Immature natural killer cell (primary cell): ENCODE measurements at regions not wholly inside any gene's neighbourhood (a gene's known extent, or its start where the extent isn't known, plus 50 kb on each side); places are given as distances from the start of the nearest gene placed in this dataset.
A peak's percentile ranks its signal among the peaks of the same experiment; 100 is the strongest.

ENCODE experiments used
- DNase-seq, 3 donors: peaks; one replicate each; pipeline ENCODE4 v3.0.0; 2022; ENCODE audit warnings: mixed read lengths in 1 of 3
- H3K27ac Mint-ChIP-seq, 6 donors: one replicate each; pipeline ENCODE4 v1.8.0; 2020; ENCODE audit warnings: mixed read lengths in 6 of 6, mild to moderate bottlenecking in 5 of 6, inconsistent platforms in 4 of 6, moderate library complexity in 3 of 6
- H3K27me3 Mint-ChIP-seq, 3 donors: one replicate each; pipeline ENCODE4 v1.8.0; 2020 to 2021; ENCODE audit warnings: low read depth in 3 of 3, mild to moderate bottlenecking in 3 of 3, mixed read lengths in 3 of 3, moderate library complexity in 3 of 3, inconsistent platforms in 1 of 3
- H3K36me3 Mint-ChIP-seq, 3 donors: one replicate each; pipeline ENCODE4 v1.8.0; 2020; ENCODE audit warnings: mixed read lengths in 3 of 3, inconsistent platforms in 2 of 3, mild to moderate bottlenecking in 2 of 3
- H3K4me1 Mint-ChIP-seq, 2 donors: one replicate each; pipeline ENCODE4 v1.8.0; 2020; ENCODE audit warnings: inconsistent platforms in 2 of 2, mild to moderate bottlenecking in 2 of 2, mixed read lengths in 2 of 2, moderate library complexity in 1 of 2
- H3K4me3 Mint-ChIP-seq, 5 donors: one replicate each; pipeline ENCODE4 v1.8.0; 2020; ENCODE audit warnings: mild to moderate bottlenecking in 5 of 5, mixed read lengths in 5 of 5, inconsistent platforms in 3 of 5, moderate library complexity in 3 of 5
- H3K9me3 Mint-ChIP-seq, 6 donors: one replicate each; pipeline ENCODE4 v1.8.0; 2020; ENCODE audit warnings: mild to moderate bottlenecking in 6 of 6, mixed read lengths in 6 of 6, inconsistent platforms in 4 of 6, moderate library complexity in 3 of 6

DNA sequence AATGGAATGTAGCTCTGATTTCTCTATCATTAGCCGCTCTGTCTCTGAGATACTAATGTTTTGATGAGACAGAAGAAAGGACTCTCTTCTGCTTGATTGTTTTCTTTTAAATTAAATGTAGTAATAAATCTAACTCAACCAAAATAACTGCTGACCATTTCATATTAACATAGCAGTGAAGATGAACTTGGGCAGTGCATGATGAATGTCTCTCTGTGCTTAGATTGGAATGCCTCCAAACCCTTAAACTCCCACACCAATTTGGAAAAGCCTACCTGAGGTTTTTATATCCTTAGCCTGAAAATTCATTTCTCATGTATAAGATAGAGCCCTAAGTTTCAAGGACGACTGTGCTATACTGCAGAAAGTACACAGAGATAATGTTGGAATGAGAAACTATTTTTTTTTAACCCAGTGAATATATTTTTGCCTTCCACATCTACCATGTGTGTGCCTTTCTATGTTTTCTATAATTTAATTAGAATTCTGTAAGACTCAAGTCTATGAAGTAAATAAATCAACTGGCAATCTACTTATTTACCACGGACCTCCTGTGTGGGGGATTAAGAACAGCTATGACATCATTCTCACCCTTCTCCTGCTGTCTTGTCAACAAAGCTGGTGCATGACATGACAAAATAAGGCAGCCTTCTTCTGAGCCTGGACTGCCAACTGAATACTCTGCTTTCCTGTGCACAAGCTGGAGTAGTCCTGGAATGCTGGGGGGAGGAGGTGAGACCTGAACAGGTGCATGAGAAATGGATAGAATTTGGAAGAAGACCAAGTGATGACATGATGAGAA, 155.5 kb downstream of the FGF9 start:
- peaks cover 0 to 4% (median 3%) of the 10 kb centered on the region in 3 donors for H3K27me3 Mint-ChIP-seq
- no peaks in the 10 kb centered on the region for H3K36me3 Mint-ChIP-seq
- H3K4me1 Mint-ChIP-seq, result peaks cover 3 to 6% of the 10 kb centered on the region in 2 donors
- no peaks in the 10 kb centered on the region for H3K9me3 Mint-ChIP-seq
- no peak for DNase-seq
- H3K4me3 Mint-ChIP-seq, result no peak overlapping the region
- H3K27ac Mint-ChIP-seq, result no peak overlapping the region

DNA sequence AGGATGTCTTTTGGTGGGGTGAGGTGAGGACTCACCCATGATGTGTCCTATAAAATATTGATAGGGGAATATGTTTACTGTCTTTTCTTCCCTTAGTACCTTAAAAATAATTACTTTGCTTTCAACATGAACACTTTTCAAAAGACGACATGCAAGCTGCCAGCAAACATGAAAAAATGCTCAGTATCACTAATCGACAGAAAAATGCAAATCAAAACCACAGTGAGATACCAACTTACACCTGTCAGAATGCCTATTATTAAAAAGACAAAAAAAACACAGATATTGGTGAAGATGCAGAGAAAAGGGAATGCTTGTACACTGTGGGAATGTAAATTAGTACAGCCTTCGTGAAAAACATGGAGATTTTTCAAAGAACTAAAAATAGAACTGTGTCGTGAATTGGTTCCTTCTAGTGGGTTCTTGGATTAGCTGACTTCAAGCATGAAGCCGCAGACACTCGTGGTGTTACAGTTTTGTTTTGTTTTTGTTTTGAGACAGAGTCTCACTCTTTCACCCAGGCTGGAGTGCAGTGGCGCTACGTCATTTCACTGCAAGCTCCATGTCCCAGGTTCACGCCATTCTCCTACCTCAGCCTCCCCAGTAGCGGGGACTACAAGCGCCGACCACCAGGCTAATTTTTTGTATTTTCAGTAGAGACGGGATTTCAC, 160.9 kb downstream of the FGF9 start:
- no peak overlapping the region for H3K4me3 Mint-ChIP-seq
- no peak overlapping the region for H3K27ac Mint-ChIP-seq
- DNase-seq, result no peak
- H3K4me1 Mint-ChIP-seq, result no peaks in the 10 kb centered on the region
- H3K9me3 Mint-ChIP-seq, result peaks cover 0 to 2% (median 0%) of the 10 kb centered on the region in 6 donors
- H3K27me3 Mint-ChIP-seq, result peaks cover 0 to 5% (median 2%) of the 10 kb centered on the region in 3 donors
- no peaks in the 10 kb centered on the region for H3K36me3 Mint-ChIP-seq

- no peak overlapping the region for H3K27ac Mint-ChIP-seq
- no peaks in the 10 kb centered on the region for H3K4me1 Mint-ChIP-seq
- peaks cover 0 to 2% (median 0%) of the 10 kb centered on the region in 6 donors for H3K9me3 Mint-ChIP-seq
- H3K36me3 Mint-ChIP-seq, result no peaks in the 10 kb centered on the region
- peaks cover 0 to 8% (median 2%) of the 10 kb centered on the region in 3 donors for H3K27me3 Mint-ChIP-seq
- DNase-seq, result no peak
- H3K4me3 Mint-ChIP-seq, result no peak overlapping the region
These were observed 163.0 kb downstream of the FGF9 start for GRCh38 chr13:21833921-21834320.

DNA sequence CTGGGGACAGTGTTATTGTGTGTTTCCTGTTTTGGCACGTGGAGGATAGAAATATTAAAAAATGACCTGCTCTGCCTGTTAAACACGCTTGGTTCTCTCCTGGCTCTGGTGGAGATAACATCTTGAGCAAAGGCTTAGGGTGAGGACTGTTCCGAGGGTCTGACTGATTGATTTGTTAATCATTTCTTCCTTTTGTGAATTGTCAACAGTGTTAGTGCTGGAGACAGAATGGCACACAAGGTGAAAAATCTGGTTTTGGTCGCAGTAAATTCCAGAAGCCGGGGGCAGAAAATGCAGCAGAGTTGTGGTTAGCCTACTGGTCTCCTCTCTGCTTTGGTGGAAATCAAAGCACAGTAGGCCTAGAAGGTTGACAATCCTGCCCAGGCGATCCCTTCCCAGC, 163.6 kb downstream of the FGF9 start:
- no peak for DNase-seq
- no peak overlapping the region for H3K4me3 Mint-ChIP-seq
- H3K9me3 Mint-ChIP-seq, result peaks cover 0 to 2% (median 0%) of the 10 kb centered on the region in 6 donors
- H3K27me3 Mint-ChIP-seq, result peaks cover 0 to 9% (median 2%) of the 10 kb centered on the region in 3 donors
- H3K4me1 Mint-ChIP-seq, result no peaks in the 10 kb centered on the region
- H3K27ac Mint-ChIP-seq, result no peak overlapping the region
- no peaks in the 10 kb centered on the region for H3K36me3 Mint-ChIP-seq

GRCh38 chr13:21837288-21837687, 166.4 kb downstream of the FGF9 start:
- no peaks in the 10 kb centered on the region for H3K36me3 Mint-ChIP-seq
- peaks cover 0 to 4% (median 0%) of the 10 kb centered on the region in 3 donors for H3K27me3 Mint-ChIP-seq
- DNase-seq, result no peak
- no peak overlapping the region for H3K4me3 Mint-ChIP-seq
- no peak overlapping the region for H3K27ac Mint-ChIP-seq
- peaks cover 0 to 2% (median 0%) of the 10 kb centered on the region in 6 donors for H3K9me3 Mint-ChIP-seq
- H3K4me1 Mint-ChIP-seq, result no peaks in the 10 kb centered on the region

DNA sequence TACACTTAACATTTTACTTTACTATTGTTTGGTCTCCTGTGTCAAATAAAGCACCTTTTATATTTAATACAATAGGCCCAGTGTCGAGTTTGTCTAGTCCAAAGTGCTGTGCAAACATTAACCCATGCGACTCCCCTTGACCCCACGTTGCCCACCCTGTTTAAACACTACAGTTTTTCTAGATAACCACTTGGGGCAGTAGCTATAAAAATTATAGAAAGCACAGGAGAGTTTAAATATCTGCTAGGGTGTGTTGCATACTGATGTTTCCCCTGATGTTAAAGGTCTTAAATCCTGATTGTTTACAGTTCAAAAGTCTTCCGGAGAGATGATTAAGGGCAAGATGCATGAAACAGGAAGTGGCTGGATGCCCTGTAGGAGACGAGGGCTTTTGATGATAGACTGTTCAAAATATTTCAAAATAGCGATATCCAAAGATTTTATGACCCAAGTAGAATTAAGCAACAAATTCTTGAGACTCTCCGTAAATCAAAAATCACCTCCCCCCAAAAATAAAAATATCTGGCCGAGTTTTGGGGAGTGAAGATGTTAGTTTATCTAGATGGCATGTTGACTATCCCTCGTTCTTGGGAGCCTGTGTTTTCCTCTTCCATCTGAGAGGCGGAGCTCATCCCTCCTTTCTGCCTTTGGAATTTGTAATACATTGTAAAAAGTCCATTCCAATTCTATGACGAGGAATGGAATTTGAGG, 167.1 kb downstream of the FGF9 start:
- Mint-ChIP-seq H3K27me3 (peaks cover 0 to 4% (median 0%) of the 10 kb centered on the region in 3 donors), H3K4me3 (no peak overlapping the region), H3K27ac (no peak overlapping the region), H3K36me3 (no peaks in the 10 kb centered on the region), H3K9me3 (peaks cover 0 to 2% (median 0%) of the 10 kb centered on the region in 6 donors), H3K4me1 (no peaks in the 10 kb centered on the region)
- DNase-seq, result no peak

GRCh38 chr13:21846605-21847004, 175.7 kb downstream of the FGF9 start:
- no peak overlapping the region for H3K27ac Mint-ChIP-seq
- H3K27me3 Mint-ChIP-seq, result peaks cover 0 to 2% (median 0%) of the 10 kb centered on the region in 3 donors
- DNase-seq, result no peak
- H3K4me1 Mint-ChIP-seq, result no peaks in the 10 kb centered on the region
- H3K4me3 Mint-ChIP-seq, result no peak overlapping the region
- peaks cover 0 to 1% (median 0%) of the 10 kb centered on the region in 6 donors for H3K9me3 Mint-ChIP-seq
- no peaks in the 10 kb centered on the region for H3K36me3 Mint-ChIP-seq

DNA sequence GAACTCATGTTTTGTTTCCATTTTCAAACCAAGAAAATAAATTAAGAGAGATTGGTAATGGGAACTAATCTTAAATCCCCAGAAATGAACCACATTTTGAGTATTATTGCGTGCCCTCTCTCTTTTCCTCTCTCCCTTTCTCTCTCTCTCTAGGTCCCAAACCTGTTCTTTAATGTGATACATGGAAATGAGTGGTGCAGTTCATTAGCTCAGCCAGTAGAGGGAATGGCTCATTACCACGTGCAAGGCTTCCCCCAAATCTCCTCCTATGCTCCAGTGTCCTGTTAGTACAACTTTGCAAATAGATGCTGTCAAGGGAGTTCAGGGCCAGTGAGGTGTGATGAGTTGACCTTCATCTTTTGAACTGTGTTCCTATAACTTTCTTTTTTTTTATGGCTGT, 178.4 kb downstream of the FGF9 start:
- DNase-seq, result peak in 2 of 3 donors; percentile 6 to 23
- no peak overlapping the region for H3K4me3 Mint-ChIP-seq
- no peaks in the 10 kb centered on the region for H3K4me1 Mint-ChIP-seq
- peaks cover 0 to 2% (median 0%) of the 10 kb centered on the region in 3 donors for H3K27me3 Mint-ChIP-seq
- no peaks in the 10 kb centered on the region for H3K36me3 Mint-ChIP-seq
- H3K27ac Mint-ChIP-seq, result no peak overlapping the region
- H3K9me3 Mint-ChIP-seq, result peaks cover 0 to 1% (median 0%) of the 10 kb centered on the region in 6 donors

DNA sequence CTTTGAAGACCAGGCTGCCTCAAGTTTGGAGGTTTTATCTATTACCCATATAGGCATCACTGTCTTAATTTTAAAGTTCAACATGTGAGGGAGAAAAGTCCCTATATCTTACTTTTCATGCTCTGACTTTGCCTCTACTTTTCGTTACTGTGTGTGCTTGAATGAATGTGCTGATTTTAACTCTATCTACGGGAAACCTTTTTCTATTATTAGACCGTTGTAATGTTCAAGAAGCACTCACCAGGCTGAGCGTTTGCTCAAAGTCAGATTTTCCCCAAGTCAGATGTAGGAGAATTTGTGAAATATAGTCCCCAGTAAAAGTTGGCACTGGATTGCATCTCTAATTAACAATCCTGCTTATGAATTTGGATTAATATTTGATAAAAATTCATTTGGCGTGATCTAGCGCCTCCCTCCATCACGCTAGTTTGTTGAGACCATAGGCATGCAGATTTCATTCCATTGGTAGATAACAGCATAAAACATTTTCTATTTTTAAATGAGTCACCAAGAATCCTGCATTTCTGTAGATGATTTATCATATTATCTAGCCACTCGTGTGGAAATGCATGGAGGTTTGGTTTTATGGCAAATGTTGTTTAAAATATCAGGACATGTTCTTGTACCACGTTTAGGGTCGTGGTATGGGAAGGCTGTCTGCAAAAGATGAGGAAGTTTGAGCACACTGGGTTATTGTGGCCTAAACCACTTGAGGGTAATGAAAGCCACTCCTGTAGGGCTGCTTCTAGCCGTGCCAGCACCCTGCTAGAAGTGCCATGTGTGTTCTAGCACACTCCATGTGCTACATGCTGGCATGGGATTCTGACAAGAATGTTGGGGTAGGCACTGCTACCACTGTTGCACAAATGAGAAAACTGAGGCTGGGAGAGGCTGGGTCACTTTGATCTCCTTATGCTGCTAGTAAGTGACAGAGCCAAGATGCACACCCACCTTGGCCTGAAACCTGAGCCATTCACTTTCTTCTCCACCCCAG, 179.4 kb downstream of the FGF9 start:
- no peaks in the 10 kb centered on the region for H3K36me3 Mint-ChIP-seq
- H3K9me3 Mint-ChIP-seq, result peaks cover 0 to 1% (median 0%) of the 10 kb centered on the region in 6 donors
- peaks cover 0 to 2% (median 0%) of the 10 kb centered on the region in 3 donors for H3K27me3 Mint-ChIP-seq
- no peak for DNase-seq
- H3K4me1 Mint-ChIP-seq, result no peaks in the 10 kb centered on the region
- H3K27ac Mint-ChIP-seq, result no peak overlapping the region
- H3K4me3 Mint-ChIP-seq, result no peak overlapping the region

DNA sequence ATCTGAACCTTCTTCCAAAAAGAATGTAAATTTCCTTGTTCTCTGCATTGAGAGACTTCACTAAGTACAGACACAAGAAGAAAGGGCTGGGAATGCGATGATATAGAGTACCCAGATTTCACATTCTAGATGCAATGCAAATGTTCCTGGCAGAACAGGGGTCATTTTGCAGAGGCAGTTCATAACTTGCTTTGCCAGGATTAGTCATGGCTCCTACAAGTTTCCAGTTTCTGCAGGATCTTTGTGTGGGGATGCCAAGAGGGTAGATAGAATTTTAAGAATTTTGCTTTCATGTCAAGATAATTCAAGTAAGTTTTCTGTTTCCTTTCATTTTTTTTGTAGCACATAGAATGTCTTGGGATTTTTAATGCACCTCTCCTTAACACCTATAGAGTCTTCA, 181.2 kb downstream of the FGF9 start:
- peaks cover 0 to 1% (median 0%) of the 10 kb centered on the region in 6 donors for H3K9me3 Mint-ChIP-seq
- H3K36me3 Mint-ChIP-seq, result no peaks in the 10 kb centered on the region
- no peak for DNase-seq
- H3K4me1 Mint-ChIP-seq, result no peaks in the 10 kb centered on the region
- H3K27ac Mint-ChIP-seq, result no peak overlapping the region
- no peak overlapping the region for H3K4me3 Mint-ChIP-seq
- peaks cover 0 to 2% (median 0%) of the 10 kb centered on the region in 3 donors for H3K27me3 Mint-ChIP-seq

- no peaks in the 10 kb centered on the region for H3K36me3 Mint-ChIP-seq
- no peak for DNase-seq
- H3K4me3 Mint-ChIP-seq, result no peak overlapping the region
- no peaks in the 10 kb centered on the region for H3K4me1 Mint-ChIP-seq
- H3K9me3 Mint-ChIP-seq, result peaks cover 0 to 1% (median 0%) of the 10 kb centered on the region in 6 donors
- no peaks in the 10 kb centered on the region for H3K27me3 Mint-ChIP-seq
- no peak overlapping the region for H3K27ac Mint-ChIP-seq
These were observed 182.9 kb downstream of the FGF9 start for GRCh38 chr13:21853779-21854178.

- DNase-seq, result no peak
- H3K9me3 Mint-ChIP-seq, result peaks cover 0 to 8% (median 0%) of the 10 kb centered on the region in 6 donors
- H3K4me1 Mint-ChIP-seq, result no peaks in the 10 kb centered on the region
- H3K36me3 Mint-ChIP-seq, result no peaks in the 10 kb centered on the region
- H3K27ac Mint-ChIP-seq, result no peak overlapping the region
- no peak overlapping the region for H3K4me3 Mint-ChIP-seq
- peaks cover 5 to 17% (median 6%) of the 10 kb centered on the region in 3 donors for H3K27me3 Mint-ChIP-seq
These were observed 197.9 kb downstream of the FGF9 start for GRCh38 chr13:21868823-21869222.

DNA sequence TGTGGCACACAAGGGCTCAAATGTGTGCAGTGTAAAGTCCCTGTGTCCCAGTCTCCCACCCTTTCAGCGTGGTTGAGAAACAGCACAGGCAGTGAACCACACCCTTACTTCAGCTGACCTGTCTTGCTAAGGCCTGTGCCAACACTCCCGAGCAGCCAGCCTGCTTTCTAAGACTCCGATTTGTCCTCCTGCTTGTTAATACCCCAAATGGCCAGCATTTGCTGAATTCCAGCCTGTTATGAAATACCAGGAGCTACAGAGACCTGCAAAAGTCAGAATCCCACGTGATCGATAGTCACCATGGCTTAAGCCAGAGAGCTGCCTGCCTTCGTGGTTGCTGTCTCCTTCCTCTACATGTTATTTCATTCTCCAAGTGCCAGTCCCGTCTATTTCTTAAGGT, 200.5 kb downstream of the FGF9 start:
- no peak for DNase-seq
- Mint-ChIP-seq H3K9me3 (peaks cover 0 to 3% (median 0%) of the 10 kb centered on the region in 6 donors), H3K4me3 (no peak overlapping the region), H3K36me3 (no peaks in the 10 kb centered on the region), H3K27me3 (peaks cover 2 to 4% (median 3%) of the 10 kb centered on the region in 3 donors), H3K4me1 (no peaks in the 10 kb centered on the region), H3K27ac (no peak overlapping the region)
